GM21825 (cell line): ENCODE measurements at regions not wholly inside any gene's neighbourhood (a gene's known extent, or its start where the extent isn't known, plus 50 kb on each side); places are given as distances from the start of the nearest gene placed in this dataset.

Experiments used
- ATAC-seq: cut with Tn5 transposase; IDR thresholded peaks from one replicate; pipeline ENCODE4 v1.9.1; 2021; ENCODE audit warnings: mild to moderate bottlenecking, moderate library complexity; ENCODE audit not compliant: unreplicated experiment

DNA sequence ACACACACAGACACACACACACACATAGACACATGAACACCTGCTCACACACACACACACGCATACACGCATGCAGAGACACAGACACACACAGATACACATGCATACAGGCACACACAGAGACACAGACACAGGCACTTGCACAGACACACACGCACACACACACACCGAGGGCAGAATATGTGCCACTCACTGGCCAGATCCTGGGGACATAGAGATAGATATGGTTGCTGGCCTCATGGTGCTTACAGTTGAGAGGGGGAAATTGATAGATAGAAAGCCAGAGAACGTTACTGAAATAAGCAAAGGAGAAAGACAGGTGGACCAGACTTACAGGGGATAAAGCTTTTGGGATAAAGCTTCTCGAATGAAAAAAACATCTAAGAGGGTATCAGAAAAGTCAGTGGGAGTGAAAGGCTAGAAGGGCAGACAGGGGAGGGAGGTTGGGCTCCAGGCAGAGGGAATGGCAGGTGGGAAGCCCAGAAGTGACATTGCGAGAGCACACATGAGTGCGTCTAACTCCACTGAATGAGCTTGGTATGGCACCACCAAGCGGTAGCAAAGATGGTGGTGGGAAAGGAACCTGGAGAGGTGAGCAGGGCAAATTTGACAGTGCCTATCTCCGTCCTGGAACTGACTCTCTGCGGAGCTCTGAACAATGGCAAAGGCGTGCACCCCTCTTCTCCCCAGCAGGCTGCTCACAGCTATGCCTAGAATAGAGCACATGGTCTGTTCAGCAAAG lies 390.1 kb upstream of the TRIB2 start:
- no peak for ATAC-seq

DNA sequence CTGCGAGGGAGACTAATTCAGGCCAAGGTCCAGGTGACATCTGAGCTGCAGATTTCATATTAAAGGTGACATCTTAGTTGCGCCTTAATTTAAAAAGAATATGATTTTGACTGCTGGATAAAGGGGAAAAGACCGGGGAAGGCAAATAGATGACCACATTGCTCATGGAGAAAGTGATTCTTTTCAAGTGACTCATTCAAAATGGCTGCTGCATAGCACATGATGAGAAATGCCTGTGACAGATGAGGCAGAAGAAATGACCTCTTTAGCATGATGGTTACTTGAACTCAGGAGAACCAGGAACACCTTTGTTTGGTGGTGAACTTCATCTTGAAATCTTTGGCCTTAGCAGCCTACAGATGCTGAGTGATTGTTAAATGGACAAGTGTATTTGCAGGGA lies 385.8 kb upstream of the TRIB2 start:
- ATAC-seq: no peak

DNA sequence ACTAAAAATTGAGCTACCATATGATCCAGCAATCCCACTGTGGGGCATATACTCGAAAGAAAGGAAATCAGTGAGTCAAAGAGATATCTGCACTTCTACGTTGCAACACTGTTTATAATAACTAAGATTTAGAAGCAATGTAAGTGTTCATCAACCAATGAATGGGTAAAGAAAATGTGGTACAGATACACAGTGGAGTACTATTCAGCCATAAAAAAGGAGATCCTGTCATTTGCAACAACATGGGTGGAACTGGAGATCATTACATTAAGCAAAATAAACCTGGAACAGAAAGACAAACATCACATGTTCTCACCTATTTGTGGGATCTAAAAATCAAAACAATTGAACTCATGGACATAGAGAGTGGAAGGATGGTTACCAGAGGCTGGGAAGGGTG lies 385.0 kb upstream of the TRIB2 start:
- no peak for ATAC-seq

DNA sequence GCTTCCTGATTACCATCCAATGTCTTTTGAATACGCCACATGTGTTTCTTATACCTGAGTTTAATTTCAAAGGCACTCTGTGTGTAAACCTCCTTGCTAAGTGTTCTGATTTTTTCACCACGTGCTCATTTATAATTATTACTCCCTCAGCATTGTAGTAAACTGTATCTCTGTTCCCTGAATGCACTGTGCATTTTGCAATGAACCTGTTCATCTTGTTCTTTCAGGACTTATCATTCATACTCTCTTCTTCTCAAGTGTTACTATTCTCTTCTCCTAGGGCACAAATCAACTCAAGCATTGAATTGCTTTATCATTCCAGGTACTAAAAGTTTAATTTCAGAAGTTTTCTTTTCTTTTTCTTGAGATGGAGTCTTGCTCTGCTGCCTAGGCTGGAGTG lies 383.4 kb upstream of the TRIB2 start:
- no peak for ATAC-seq

DNA sequence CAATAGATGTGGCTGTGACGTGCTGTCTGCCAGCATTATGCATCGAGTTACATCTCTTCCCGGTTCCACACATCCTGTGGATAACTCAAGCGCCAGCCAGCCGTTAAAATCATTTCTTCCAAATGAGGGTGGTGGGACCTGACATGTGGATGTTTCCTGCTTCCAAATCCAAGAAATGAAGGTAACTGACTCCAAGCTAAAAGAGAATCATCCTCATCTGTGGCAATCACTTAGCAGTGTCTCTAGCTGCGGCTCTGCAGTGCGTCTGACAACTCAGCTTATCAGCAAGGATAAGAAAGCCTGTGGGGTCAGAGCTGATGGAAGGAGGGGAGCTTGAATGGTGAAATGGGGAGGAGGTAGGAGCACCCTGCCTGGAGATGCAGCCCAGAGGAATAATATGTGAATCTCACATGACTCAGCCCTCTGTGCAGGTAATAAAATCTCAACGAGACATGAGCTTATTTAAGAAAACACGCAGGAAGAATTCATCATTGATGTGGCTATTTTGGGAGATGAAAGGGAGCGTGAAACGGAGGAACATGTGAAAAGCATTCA lies 382.2 kb upstream of the TRIB2 start:
- ATAC-seq: no peak

DNA sequence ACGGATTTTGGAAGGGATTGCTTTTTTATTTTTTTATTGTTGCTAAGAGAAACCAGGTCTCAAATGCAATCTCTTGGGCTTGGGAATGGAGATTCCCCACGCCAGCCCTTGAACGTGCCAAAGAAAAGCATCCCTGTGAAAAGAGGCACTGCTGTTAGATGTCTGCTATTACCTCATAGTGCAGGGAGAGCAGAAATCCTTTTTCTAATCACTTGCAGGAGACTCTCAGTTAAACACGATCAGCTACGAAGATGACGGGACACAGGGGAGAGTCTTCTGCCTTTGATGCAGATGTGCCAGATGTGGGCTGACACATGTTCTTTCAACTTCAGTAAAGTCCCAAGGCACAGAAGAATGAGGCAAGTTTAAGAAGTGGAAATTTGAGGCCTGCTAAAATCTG lies 381.6 kb upstream of the TRIB2 start:
- no peak for ATAC-seq

DNA sequence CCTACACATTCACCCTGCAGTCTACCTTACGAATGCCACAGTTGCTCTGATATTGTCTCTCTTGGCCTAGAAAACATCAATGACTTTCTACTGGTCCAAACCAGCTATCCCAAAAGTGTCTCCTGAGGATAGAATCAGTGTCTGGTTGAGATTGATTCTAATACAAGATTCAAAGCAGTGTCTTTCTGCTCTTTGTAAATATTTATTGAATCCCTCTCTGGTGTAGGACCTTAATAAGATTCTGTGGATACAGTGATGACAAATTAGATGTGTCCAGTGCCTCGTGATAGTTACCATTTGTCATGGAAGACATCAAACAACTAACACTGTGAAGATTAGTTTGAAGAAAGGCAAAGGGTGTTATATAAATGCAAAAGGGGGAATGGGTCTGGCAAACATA lies 380.7 kb upstream of the TRIB2 start:
- ATAC-seq: no peak

DNA sequence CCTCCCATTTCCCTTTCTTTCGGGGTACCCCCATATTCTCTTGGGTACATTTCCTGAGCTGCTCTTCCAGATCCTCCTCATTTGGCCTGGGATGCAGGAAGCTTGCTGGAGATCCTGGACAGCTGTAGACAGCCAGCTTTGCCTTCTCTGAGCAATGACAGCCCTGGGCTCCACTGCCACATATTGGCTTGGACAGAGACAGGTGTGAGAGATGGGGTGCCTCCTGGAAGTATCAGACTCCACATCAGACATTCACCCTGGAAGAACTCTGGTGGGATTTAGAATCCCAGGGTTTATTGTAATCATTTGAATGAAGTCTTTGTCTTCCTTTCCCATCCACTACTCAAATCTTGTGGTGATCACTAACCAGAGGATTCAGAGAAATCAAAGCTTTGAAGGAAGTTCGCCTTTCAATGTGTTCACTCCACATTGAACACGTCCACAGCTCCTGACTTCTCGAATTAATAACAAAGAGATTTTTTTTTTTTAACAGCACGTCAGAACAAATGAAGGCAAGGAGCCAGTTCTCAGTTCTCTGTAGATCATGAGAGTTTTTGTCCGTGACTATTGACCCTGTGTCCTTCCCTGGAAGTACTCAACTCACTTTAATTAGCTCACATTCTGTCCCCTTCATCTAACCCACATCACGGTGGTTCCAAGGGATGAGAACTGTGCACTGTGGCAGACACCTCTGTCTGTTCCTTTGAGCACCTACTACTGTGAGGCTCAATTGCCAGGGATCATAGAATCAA lies 377.6 kb upstream of the TRIB2 start:
- no peak for ATAC-seq

DNA sequence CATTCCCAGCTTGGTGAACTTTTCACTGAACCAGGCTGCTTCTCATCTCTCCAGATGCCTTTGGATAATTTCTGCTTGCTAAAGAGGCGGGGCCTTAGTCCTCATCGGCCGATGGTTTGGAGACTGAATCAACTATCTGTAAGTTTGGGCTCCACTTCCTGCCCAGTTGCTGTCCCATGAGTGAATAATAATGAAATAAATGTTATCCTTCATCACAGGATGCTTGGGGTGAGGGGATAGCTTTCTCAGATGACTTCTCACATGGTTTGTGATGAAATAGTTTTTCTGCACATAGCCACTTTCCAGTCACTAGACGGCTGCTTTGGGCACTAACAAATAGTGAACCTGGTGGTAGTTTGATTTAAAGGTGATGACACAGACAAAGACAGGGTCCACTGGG lies 376.6 kb upstream of the TRIB2 start:
- ATAC-seq: no peak

DNA sequence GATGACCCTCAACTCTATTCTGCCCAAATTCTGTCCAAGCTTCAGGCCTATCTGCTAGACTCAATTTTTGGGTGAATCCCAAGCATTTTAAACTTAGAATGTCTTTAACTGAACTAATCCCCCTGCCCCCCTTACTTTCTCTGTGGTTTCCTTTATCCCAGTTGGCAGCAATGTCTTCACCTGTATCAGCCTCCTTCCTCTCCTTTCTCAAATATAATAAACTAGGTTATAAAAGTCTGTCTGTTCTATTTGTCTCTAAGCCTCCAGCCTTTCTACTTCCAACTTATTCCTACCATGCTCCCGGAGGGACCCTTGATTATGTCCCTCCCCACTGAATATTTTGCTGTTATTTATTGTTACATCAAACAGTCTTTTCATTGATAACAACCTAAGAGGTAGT lies 375.5 kb upstream of the TRIB2 start:
- no peak for ATAC-seq

DNA sequence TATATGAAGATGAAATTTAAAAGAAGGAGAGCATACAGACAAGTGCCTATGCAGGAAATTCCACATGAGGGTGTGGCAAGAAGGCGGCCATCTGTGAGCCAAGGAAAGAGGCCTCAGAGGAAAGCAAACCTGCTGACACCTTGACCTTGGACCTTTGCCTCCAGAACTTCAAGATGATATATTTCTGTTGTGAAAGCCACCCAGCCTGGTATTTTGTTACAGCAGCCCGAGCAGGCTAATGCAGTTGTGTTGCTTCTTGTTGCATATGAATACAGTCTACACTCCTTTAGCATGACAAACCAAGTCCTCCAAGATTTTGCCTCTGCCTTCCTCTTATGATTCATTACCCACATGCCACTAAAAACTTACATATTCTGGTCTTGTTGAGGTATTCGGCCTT lies 374.8 kb upstream of the TRIB2 start:
- ATAC-seq: no peak

DNA sequence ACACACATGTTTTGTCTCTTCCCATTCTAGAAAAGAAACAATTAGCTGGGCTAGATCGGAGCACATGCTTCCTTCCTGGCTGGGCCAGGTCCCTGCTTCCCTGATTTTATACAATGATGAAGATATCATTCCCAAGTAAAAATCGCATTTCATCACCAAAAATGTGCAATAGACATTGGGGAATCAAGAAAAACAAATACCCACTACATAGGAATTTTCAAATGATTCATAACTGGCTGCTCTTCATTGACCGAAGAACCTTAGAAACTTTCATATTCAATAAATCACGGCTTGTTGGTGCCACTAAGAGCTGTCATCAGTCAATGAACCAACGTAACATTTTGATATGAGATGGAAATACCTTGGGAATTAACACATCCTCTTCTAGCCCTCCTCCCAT lies 373.6 kb upstream of the TRIB2 start:
- no peak for ATAC-seq

DNA sequence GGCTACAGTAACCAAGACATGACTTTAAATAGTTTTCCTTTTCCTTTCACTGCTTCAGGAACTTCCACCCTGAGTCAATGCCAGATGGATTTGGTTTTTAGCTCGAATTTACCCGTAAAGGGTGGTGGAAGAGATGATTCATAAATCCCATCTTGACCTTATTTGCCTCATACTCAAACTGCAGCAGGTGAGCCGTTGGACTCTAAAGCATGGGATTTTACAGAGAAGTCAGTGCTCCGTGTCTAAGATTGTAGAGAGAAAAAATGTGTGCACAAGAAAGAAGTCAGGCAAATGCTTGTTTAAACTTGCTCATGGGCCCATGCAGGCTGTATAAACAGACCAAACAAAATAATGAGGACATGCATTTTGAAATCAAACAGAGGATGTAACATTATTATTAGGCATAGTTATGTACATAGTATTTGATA lies 369.7 kb upstream of the TRIB2 start:
- ATAC-seq: no peak

DNA sequence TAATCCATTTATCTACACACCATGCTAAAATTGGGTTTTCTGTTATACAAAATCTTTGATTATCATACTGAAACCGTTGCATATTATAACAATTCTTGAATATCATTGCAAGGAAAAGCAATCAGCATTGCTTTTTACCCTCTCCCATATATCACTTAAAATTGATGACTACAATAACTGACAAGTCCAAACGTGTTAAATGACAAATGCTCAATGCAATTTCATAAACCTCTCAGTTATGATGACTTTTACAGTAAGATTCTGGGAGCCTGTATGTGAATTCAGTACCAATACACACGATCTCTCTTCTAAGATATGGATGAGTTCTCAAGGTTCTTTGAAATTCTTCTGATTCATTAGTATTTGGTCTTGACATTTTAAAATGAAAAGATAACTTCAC lies 368.5 kb upstream of the TRIB2 start:
- no peak for ATAC-seq

DNA sequence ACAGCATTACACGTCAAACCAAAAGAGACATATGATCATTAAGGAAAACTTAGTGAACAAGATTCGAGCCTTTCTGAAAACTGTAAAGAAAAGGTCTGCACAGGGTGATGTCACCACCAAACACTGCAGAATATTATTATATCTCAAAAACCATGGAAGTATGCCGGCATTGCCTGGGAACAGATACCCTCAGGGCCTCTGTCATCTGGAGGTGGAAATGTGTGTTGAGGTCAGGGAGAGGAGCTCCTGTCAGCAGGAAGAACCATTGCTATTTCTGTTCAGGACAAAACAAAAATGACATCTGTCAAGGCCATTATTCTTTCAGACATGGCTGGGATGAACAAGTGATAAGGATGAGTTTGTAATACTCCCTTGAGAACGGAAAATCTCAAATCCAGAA lies 365.9 kb upstream of the TRIB2 start:
- ATAC-seq: no peak

DNA sequence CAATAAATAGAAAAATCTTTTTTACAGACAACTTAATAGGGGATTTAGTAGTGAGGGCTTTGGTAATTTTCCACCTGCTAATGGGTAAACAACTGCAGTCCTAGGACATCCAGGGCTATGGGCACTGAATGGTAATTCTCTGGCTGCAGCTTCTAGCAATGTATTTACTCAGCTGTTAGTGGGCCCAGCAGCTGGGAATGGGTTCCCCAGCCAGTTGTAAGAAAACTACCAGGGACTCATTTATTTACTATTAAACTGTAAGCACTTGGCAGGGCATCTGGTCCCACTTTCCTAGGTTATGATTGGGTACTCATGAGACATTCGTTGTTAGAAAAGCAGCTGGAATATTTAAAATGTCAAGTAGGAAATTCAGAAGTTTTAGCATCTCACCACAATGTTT lies 363.8 kb upstream of the TRIB2 start:
- ATAC-seq: no peak

DNA sequence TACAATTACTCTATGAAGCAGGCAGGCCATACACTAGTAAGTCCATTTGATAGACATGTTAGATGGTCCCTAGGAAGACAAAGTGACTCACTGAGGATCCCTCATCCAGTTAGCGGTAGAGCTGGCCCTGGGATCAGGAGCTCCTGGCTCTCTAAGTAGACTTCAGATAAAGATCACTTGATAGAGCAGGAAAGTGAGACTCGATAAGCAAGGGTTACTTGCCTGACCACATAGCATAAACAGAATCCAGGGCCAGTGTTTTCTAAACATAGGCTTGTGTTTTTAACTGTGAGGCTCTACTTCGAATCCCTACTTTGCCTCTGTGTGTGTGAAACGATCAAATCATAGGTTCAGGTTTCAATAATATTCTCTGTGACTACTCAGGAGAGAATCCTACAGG lies 355.2 kb upstream of the TRIB2 start:
- no peak for ATAC-seq

DNA sequence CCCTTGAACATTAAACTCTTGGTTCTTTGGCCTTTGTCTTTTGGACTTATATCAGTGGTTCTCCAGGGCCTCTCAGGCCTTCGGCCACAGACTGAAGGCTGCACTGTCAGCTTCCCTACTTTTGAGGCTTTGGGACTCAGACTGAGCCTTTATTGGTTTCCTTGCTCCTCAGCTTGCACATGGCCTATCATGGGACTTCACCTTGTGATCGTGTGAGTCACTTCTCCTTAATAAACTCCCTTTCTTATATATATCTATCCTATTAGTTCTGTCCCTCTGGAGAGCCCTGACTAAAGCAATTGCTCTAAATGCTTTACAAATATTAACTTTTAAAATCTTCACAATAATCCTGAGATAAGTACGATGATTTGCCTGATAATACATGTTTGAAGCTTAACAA lies 353.6 kb upstream of the TRIB2 start:
- ATAC-seq: no peak

DNA sequence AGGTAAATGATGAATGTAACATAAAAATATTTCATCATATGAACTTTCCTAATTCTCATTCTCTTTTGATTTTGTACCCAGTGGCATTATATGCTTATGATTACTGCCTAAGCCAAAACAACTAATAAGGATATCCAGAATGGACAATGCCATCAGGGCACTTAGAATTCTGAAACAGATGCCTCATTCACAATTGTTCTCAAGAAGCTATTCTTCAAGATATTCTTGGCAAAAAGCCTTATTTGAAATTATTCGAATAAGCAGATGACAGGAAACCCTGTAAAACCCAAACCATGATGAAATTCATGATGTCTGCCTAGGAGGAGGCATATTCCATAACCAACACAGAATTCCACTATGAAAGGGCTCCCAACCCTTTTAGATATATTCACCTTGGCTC lies 353.2 kb upstream of the TRIB2 start:
- no peak for ATAC-seq

DNA sequence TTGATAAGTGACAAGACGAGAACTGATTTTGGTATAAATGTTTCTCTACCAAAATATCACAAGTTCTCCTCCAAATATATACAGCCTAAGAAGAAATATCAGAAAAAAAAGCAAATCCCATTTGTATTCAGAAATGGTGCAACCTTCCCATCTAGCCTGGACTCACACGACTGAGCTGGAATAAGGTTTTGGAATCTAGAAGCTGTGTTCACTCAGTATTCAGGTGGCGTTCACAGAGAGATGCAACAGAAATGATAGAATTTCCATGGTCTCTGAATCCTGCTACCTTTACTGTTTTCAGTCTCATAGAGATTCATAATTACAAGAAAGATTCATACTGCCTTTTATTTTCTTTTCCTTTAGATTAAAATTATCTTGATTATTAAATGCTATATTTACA lies 347.2 kb upstream of the TRIB2 start:
- no peak for ATAC-seq

DNA sequence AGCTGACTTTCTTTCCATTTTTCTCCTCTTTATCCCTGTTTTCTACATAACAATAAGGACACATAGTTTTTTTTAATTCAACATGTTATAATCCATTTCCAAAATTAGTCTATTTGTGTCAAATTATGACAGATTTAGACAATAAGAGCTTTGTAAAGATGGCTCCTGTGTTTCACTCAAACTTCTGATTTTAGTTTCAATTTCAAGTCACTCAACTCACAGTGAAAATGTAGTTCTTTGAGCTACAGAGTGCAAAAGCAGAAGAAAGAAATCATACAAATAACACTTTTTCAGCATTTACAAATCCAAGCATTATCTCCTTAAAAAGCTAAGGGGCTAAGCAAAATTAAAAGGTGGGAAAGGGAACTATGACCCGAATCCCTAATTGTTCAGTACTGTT lies 340.7 kb upstream of the TRIB2 start:
- ATAC-seq: no peak

DNA sequence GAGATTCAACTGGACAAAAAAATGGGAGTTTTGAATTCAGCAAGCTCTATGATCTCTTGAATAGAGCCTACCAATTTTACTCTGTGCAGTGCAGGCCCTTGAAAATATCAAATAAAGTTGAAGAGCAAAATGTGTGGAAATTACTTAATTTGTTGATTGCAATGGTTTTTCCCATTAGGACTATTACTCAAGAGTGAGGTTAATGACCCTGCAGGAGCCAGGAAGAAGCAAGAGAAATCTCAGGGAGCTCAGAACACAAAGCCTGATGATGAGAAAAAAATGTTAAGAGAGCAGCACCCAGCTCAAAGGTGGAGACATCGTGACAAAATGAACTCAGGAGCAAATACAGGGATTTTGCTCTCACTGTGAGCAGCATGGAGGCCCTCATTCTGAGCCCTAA lies 337.6 kb upstream of the TRIB2 start:
- no peak for ATAC-seq
